Esophagus (tissue), 2 donors: ENCODE measurements at regions not wholly inside any gene's neighbourhood (a gene's known extent, or its start where the extent isn't known, plus 50 kb on each side); places are given as distances from the start of the nearest gene placed in this dataset.

ENCODE experiments used
- H3K27ac ChIP-seq, 2 donors: one replicate each; pipeline ENCODE4 v1.5.1; 2013; ENCODE audit warnings: low read depth in 2 of 2, mild to moderate bottlenecking in 2 of 2, inconsistent platforms in 1 of 2, low read length in 1 of 2, moderate library complexity in 1 of 2
- H3K27me3 ChIP-seq, 2 donors: one replicate each; pipeline ENCODE4 v1.6.1; 2013; ENCODE audit warnings: low read length in 2 of 2, control low read depth in 1 of 2, mild to moderate bottlenecking in 1 of 2; ENCODE audit not compliant: insufficient read depth in 2 of 2, control insufficient read depth in 1 of 2
- H3K36me3 ChIP-seq, 2 donors: one replicate each; pipeline ENCODE4 v1.6.1; 2013; ENCODE audit warnings: low read length in 1 of 2; ENCODE audit not compliant: control insufficient read depth in 2 of 2, insufficient read depth in 2 of 2
- H3K4me1 ChIP-seq, 2 donors: one replicate each; pipeline ENCODE4 v1.6.1; 2013; ENCODE audit warnings: low read length in 1 of 2; ENCODE audit not compliant: control insufficient read depth in 2 of 2, insufficient read depth in 2 of 2
- H3K4me3 ChIP-seq, 2 donors: one replicate each; pipeline ENCODE4 v1.5.1; 2013; ENCODE audit warnings: low read length in 2 of 2, mild to moderate bottlenecking in 2 of 2, low read depth in 1 of 2, moderate library complexity in 1 of 2
- H3K9me3 ChIP-seq, 2 donors: one replicate each; pipeline ENCODE4 v1.6.1; 2013; ENCODE audit warnings: mild to moderate bottlenecking in 2 of 2, low read depth in 1 of 2, low read length in 1 of 2, moderate library complexity in 1 of 2; ENCODE audit not compliant: control insufficient read depth in 2 of 2, insufficient read depth in 1 of 2
- WGBS, 2 donors: extraction: QIAGEN DNeasy Blood & Tissue Kit; methylation state at CpG; one replicate each; pipeline ENCODE4 v1.1.7; 2013; 5-methylcytosine and 5-hydroxymethylcytosine counted together
- donor health status: healthy with polysubstance abuse.
- donor health status: Bipolar disorder and iron deficiency.

DNA sequence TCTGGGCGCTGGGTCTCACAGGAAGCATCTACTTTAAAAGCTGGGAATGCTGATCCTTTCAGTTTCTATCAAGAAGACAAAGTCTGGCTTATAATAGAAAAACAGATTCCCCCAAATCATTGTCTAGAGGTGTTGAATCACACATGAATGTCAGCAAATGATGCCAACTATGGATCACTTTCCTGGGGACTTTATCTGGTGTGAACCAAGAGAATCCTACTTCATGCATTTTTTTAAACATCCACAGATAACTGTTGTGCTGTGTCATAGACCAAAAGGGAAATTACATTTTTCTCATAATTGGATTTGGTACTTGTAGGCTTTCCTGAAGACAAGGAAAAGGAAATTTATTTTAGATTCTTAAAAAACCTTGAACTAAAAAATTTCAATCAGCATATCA lies 132.7 kb downstream of the CD47 start:
- no peak overlapping the region for H3K4me3 ChIP-seq
- no peaks in the 10 kb centered on the region for H3K9me3 ChIP-seq
- peaks cover 0 to 2% of the 10 kb centered on the region in 2 donors for H3K36me3 ChIP-seq
- H3K4me1 ChIP-seq = peaks cover 0 to 2% of the 10 kb centered on the region in 2 donors
- peak overlapping the region in 1 of 2 donors; percentile 1 for H3K27ac ChIP-seq
- no peaks in the 10 kb centered on the region for H3K27me3 ChIP-seq
- WGBS, 2 donors = 85 to 90% methylated on average over 1 of the region's 1 CpG

DNA sequence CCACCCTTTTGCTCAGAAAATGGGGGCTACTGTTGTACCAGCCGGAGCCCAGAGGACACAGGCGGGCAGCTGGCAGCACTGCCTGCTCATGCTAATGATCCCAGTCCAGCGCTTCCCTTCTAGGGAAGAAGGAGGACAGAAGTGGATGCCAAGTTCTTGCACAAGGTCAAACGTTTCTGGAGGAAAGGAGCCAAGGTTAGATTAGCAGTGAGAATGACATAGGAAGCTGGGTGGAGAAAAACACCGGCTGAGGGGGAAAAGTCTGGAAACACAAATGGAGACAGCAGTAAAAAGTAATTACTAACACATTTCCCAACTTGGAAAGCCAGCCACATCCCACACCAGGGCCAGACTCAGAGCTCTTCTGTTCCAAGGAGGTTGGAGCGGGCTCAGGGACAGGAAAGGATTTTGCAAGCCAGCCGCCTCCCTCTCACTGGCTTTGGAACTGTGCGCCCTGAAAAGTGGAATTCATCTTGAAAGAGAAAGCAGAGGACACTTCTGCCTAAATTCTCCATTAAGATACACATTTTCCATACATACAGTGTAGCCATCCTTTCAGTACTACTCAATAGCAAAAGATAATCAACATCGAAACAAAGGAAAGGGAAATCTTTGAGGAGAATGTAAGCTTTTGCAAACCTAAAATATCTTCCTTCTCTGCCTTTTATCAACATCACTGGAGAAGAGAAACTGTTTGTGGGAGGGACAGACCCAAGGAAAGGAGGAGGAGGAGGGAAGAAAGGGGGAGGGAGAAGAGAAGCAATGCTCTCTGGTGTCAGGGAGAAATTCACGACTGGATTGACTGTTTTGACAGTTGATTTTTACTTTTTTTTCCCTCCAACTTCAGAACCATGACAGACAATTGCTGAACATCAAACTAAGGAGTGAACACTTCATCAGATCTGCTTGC lies 133.6 kb downstream of the CD47 start:
- Histone ChIP-seq H3K4me3 (no peak overlapping the region), H3K27ac (peak overlapping the region; percentile 42 to 51), H3K9me3 (no peaks in the 10 kb centered on the region), H3K4me1 (peaks cover 0 to 2% of the 10 kb centered on the region in 2 donors), H3K36me3 (peaks cover 0 to 2% of the 10 kb centered on the region in 2 donors), H3K27me3 (no peaks in the 10 kb centered on the region)
- 36 to 38% methylated on average over 10 of the region's 10 CpGs for WGBS, 2 donors

DNA sequence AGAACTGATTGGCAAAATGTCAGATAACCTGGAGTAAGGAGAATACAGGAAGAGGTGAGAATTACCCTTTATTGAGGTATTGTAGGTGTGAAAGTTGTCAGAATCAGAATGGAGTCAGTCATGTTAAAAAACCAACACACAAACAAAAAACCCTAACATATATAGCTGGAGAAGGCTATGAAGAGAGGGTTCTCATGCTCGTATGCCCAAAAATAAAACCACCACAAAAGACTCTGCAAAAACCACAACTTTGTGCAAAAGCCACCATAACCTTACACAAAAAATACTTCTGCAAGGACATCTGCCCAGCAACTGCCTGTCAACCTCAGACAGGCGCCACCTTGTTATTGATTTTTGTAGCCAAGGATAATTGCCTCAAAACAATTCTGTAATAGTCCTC lies 136.0 kb downstream of the CD47 start:
- Histone ChIP-seq H3K36me3 (peaks cover 0 to 2% of the 10 kb centered on the region in 2 donors), H3K27ac (no peak overlapping the region), H3K9me3 (no peaks in the 10 kb centered on the region), H3K4me1 (peaks cover 0 to 2% of the 10 kb centered on the region in 2 donors), H3K27me3 (no peaks in the 10 kb centered on the region), H3K4me3 (no peak overlapping the region)
- 53 to 85% methylated on average over 2 of the region's 2 CpGs for WGBS, 2 donors

DNA sequence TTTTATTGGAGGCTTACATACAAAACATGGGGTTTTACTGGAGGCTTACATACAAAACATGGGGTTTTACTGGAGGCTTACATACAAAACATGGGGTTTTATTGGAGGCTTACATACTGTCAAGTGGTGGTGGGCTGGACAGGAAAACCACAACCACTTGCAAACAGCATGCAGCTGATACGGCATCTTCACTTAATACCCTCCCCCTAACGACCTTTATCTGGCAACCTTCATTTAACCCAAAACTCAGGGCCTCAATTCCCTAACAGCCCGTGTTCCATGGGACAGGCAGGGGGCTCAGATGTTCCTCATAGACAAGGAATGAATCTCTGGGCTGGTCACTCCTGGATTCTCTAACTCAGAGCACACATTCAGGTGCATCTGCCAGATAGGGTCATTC lies 137.1 kb downstream of the CD47 start:
- no peaks in the 10 kb centered on the region for H3K36me3 ChIP-seq
- H3K4me1 ChIP-seq = peaks cover 0 to 2% of the 10 kb centered on the region in 2 donors
- no peak overlapping the region for H3K4me3 ChIP-seq
- 70 to 72% methylated on average over 3 of the region's 3 CpGs for WGBS, 2 donors
- H3K9me3 ChIP-seq = no peaks in the 10 kb centered on the region
- H3K27ac ChIP-seq = no peak overlapping the region
- H3K27me3 ChIP-seq = no peaks in the 10 kb centered on the region

DNA sequence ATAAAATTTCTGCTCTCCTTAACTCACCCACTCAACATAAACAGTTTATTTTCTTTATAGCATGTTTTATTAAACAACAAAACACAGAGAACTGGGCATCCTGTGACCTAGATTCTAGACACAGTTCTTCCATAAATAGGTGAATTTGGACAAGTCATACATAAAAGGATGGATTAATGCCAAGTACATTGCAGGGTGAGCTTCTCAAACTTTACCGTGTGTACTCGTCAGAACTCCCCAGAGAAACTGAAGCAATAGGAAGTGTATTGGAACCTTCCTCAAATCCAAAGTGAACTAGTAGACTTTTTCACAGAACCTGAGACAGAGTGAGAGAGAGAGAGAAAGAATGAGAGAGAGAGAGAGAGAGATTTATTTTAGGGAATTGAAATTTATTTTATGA lies 139.7 kb downstream of the CD47 start:
- WGBS, 2 donors = 64 to 77% methylated on average over 2 of the region's 2 CpGs
- Histone ChIP-seq H3K4me3 (no peak overlapping the region), H3K9me3 (no peaks in the 10 kb centered on the region), H3K27ac (no peak overlapping the region), H3K27me3 (no peaks in the 10 kb centered on the region), H3K4me1 (no peaks in the 10 kb centered on the region), H3K36me3 (no peaks in the 10 kb centered on the region)

DNA sequence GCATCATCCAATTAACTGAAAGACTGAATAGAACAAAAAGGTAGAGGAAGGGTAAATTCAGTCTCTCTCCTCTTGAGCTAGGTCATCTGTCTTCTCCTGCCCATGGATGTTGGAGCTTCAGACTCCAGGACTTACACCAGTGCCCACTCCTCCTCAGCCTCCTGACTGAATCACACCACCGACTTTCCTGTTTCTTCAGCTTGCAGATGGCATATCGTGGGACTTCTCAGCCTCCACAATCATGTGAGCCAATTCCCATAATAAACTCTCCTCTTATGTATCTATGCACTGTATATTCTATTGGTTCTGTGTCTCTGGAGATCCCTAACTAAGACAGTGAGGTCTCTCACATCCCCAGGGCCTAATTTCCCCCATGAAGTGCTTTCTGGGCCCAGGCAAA lies 140.4 kb downstream of the CD47 start:
- H3K4me3 ChIP-seq = no peak overlapping the region
- no peaks in the 10 kb centered on the region for H3K4me1 ChIP-seq
- no peaks in the 10 kb centered on the region for H3K27me3 ChIP-seq
- H3K9me3 ChIP-seq = no peaks in the 10 kb centered on the region
- H3K27ac ChIP-seq = no peak overlapping the region
- H3K36me3 ChIP-seq = no peaks in the 10 kb centered on the region
- WGBS, 2 donors = 93 to 94% methylated on average over 2 of the region's 2 CpGs

DNA sequence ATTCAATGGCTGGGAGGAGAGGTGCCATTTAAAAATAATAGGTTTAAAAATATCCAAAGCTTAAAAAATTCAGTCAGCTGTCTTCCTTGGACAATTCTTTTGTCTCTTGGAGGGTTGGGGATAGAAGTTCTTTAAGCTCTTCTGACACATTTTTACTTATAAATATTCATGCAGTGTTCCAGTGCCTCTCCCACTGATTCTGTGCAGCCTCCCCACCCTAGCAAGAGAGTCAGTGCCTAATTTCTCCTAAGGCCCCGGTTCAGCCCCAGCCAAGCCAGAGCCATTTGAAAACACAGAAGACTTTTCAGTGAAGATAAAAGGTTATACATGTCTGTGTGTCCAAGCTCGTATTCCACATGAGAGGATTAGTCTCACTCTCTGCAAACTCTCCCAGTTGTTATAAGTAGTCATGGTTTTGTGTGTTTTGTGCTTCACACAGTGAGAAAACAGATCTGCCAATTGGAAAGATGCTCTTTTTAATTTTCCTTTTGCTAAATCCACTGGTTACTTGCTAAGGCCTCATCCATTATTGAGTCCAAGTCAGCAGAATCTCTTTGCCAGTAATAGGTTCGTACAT lies 141.3 kb downstream of the CD47 start:
- 92 to 94% methylated on average over 3 of the region's 3 CpGs for WGBS, 2 donors
- H3K27me3 ChIP-seq = no peaks in the 10 kb centered on the region
- no peaks in the 10 kb centered on the region for H3K9me3 ChIP-seq
- no peaks in the 10 kb centered on the region for H3K4me1 ChIP-seq
- no peak overlapping the region for H3K27ac ChIP-seq
- H3K4me3 ChIP-seq = no peak overlapping the region
- no peaks in the 10 kb centered on the region for H3K36me3 ChIP-seq

DNA sequence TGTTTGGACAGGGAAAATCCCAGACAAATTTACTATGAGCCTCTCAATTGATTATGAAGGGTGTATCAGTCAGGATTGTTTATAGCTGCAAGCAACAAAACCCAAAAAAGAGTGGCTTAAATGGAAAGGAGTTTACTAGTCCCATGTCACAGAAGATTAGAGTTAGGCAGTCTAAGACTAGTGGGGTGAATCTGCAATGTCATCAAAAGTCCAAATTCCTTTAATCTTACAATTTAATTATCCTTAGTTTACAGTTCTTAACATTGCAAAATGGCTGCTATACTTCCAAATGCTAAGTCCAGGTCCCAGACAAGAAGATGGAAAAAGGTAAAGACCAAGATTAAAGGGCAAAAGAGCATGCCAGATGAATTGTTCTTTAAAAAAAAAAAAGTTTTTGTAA lies 143.6 kb downstream of the CD47 start:
- H3K4me1 ChIP-seq = no peaks in the 10 kb centered on the region
- no peaks in the 10 kb centered on the region for H3K36me3 ChIP-seq

DNA sequence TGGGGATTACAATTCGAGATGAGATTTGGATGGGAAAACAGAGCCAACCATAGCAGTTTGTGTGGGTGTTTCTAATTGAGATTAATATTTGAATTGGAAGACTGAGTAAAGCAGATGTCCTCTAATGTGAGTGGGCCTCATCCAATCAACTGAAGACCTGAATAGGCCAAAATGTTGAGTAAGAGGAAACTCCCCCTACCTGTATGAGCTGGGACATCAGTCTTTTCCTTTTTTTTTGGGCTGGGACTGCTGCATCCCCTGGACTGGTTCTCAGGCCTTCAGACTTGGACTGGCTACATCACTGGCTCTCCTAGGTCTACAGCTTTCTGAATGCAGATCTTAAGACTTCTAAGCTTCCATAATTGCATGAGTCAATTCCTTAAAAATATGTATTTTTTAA lies 144.1 kb downstream of the CD47 start:
- 77 to 85% methylated on average over 1 of the region's 1 CpG for WGBS, 2 donors
- no peaks in the 10 kb centered on the region for H3K4me1 ChIP-seq
- H3K9me3 ChIP-seq = no peaks in the 10 kb centered on the region
- no peaks in the 10 kb centered on the region for H3K27me3 ChIP-seq
- no peak overlapping the region for H3K4me3 ChIP-seq
- no peaks in the 10 kb centered on the region for H3K36me3 ChIP-seq
- no peak overlapping the region for H3K27ac ChIP-seq

More for the DNA sequence above, 143.6 kb downstream of the CD47 start:
- no peaks in the 10 kb centered on the region for H3K9me3 ChIP-seq
- H3K27me3 ChIP-seq = no peaks in the 10 kb centered on the region
- no peak overlapping the region for H3K27ac ChIP-seq
- no peak overlapping the region for H3K4me3 ChIP-seq
